SKM-1 treated with dmso at 0.1 percent for 144 hours (cell line): ENCODE measurements at regions not wholly inside any gene's neighbourhood (a gene's known extent, or its start where the extent isn't known, plus 50 kb on each side); places are given as distances from the start of the nearest gene placed in this dataset.
"Not testable (repeated sequence)": the region's sequence is repeated elsewhere in the genome, so short reads cannot be mapped to it uniquely, and the experiment has no call there.

Experiments used
- DNase-seq: peaks from one replicate; lab custom pipeline; 2025; ENCODE audit not compliant: unreplicated experiment; lab: John Stamatoyannopoulos, UW

DNA sequence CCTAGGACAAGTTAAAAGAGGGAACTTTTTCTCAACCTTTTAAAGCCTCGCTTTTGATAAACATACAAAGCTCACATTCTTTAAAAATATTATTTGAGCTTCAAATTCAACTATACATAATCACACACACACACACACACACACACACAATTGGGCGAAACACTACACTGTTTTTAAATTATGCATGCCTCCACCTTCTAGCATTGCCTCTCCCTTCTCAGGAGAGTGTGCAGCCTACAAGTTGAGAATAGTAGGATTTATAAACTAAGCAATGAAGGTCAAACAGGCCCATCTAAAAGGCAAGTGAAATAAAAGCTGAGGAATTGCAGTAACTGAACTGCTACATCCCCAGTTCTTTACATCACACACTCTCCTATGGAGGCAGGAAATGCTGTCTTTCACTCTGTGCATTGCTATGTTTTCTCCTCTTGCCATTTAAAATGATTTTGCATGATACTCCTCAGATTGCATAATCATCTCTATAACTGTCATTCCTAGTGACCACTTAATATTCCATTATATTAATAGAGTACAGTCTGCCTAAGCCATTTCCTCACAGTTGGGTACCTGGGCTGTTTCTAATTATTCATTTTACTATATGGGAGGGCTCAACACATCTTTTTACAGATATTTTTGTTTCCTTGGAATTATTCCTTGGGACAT is 92.5 kb upstream of the KCNE2 start:
- DNase-seq = no peak

DNA sequence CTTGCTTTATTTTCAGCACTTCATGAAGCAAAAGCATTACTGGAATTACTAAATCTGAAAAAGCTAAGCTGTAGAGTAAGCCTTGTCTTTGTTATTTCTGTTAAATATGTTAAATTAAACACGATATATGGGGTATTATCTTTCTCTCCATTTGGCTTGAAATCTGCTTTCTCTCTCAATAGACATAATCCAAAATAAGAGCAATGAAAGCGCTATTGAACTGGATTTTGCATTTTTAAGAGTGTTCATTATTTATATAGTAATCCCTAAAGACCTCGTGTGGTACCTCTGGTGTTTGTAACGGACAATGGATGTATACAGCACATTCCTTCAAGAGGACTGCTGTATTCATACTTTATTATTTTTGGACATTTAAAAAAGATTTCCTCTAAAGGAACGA is 91.5 kb upstream of the KCNE2 start:
- DNase-seq = no peak

DNA sequence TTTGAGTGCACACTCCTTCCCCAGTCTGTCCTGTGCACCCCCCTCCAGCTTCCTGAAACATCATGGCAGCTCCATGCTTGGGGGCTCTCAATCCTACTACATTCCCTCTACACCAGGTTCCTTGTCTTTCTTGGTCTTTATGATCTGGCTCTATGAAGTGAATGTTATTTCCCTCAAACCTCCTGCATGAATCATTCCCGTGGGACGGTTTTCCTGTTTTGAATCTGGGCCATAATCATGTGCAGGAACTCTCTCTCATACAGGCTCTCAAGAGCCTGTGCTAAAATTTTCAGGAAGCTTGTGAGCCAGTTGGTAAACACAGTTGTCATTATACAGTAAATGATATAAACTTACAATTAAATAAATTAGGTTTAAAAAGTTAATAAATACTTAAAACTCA is 89.8 kb upstream of the KCNE2 start:
- no peak for DNase-seq

GRCh38 chr21:34276711-34277425 is 86.9 kb upstream of the KCNE2 start:
- no peak for DNase-seq

GRCh38 chr21:34278451-34278850 is 85.4 kb upstream of the KCNE2 start:
- no peak for DNase-seq

DNA sequence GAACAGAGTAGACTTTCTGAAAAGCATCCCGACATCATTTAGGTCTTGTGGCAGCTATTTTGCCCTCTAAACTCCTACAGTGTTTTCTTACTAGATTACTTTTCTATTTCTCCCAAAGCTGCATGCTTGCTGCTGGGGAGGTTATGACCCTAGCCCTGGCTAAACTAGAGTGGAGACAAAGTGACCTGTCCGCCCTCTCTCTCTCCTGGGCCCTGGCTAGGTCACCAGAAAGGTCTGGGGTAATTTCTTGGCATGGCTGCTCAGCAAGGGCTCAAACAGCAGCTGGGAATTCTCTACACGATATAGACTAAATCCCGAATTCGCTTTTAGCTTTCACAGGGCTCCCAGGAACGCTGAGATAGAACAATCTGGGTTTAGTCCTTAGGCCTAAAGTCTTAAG is 84.5 kb upstream of the KCNE2 start:
- no peak for DNase-seq

DNA sequence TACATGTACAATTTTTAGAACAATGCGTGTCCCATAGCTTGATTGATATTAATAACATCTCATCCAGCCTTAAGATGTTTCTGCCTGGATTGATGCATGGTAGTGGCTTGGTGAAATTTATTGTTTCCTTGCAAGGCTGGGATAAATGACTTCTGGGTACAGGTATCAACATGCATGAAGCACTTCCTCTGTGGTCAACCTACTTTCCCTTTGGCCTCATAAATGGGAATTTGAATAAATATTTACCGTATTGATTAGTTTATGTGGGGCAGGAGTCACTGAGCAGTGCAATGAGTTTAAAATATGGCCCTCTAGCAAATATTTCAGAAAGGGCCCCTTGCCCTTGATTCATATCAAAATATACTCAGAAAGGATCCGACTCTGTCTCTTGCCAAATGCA is 83.9 kb upstream of the KCNE2 start:
- no peak for DNase-seq

DNA sequence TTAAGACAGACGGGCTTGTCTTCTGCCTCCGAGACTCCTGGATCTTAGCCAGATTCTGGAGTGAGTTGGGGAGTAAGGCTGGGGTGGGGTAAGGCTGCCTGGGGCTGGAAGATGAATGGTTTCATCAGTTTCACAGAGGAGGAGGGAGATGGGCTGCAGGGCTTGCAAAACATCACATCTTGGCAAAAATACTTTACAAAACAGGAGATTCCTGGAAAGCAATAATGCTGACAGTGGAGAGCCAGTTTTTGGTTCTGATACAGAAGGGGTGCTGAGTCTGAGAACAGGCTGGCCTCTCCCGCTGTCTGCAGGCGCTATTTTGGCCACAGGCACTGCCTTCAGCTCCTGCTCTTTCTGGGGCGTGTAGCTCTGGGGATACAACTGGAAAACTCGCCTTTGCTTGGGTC is 83.4 kb upstream of the KCNE2 start:
- DNase-seq = no peak

DNA sequence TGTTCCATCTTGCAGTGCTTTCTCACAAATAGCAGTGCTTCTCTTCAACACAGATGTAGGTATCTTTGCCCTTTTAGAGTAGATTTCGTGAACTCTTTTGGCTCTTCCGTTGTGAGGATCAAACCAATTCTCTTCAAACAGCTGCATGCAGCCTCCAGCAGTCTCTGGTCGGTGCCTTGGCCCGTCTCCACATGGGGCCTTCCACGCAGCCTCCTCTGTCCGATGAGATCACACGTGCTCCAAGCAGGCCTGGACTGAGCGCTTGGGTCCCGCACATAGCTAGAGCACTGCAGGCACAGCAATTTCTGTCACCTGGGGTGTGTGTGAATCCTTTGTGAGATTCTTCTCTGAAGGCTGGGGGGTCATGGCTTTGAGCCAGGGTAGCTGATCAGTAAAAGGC is 82.8 kb upstream of the KCNE2 start:
- DNase-seq = no peak

DNA sequence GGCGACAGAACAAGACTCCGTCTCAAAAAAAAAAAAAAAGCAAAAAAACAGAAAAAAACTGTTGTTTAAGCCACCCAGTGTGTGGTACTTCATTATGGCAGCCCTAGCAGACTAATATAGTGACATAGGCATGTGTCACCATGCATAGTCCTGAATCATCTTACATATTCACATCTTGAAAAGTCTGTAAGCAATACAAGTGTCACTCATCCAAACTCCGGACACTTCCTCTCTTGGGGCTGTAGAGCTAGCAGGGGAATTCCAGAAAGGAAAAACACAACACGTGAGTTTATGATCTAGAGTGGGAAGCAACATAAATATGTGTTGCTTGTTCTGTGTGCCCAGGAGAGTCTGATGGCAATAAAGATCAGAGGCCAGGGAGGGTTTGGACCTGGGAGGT is 81.6 kb upstream of the KCNE2 start:
- DNase-seq = no peak

DNA sequence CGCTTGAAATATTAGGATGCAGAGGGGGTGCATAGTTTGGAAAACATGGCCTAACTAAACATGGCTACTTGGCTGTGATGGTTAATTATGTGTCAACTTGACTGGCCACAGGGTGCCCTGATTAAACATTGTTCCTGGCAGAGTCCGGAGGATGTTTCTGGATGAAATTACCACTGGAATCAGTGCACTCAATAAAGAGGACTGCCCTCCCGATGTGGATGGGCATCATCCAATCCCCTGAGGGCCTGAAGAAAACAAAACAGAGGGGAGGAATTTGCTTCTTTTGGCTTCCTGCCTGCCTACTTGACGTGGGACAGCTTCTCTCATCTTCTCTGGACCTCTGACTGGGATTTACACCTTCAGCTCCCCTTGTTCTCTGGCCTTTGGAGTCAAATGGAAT is 79.1 kb upstream of the KCNE2 start:
- no peak for DNase-seq

- DNase-seq = not testable (repeated sequence)
These were observed 75.8 kb upstream of the KCNE2 start for GRCh38 chr21:34288042-34288441.

DNA sequence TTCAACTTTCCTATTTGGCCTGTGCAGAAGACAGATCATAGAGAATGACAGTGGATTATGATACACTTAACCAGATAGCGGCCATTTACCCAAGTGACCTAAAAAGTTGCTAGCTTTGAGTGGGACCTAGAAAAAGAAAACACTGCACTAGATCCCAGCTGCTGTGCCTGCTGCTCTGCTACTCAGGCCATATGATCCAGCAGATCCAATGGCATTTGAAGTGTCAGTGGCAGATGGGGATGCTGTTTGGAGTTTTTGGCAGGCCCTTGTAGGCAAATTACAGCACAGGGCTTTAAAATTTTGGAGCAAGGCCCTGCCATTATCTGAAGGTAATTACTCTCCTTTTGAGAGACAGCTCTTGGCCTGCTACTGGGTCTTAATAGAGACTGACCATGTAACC is 74.0 kb upstream of the KCNE2 start:
- DNase-seq = no peak

- no peak for DNase-seq
These were observed 66.9 kb upstream of the KCNE2 start for GRCh38 chr21:34296878-34297277.

DNA sequence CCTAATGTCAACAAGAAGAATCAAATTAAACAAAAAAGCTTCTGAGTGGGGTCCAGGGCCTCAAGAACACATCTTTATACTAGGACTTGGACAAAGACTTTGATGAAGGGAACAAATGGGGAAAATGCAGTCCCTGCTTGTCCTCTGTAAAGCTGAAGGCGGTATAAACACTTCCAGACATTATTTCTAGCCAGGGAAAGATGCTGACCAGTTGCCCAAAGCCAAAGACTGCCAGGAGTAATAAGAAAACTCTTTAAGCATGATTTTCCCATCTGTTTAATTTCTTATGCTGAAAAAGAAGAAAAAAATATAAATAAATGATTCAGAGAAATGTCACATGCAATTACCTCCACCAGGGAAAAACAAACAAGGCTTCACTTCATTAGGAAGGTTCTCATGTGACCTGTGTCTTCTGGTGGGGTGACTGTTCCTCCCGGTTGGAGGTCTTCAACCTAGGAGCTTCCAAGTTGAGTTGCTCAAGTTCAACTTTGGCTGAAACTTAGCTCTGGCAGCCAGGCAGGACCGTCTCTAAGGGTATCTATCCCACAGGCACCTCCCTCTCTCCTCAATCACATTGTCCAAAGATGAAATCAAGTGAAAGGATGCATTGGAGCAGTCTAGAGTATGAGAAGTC is 65.2 kb upstream of the KCNE2 start:
- no peak for DNase-seq

- DNase-seq = no peak
These were observed 64.7 kb upstream of the KCNE2 start for GRCh38 chr21:34299168-34299539.

GRCh38 chr21:34302521-34302920 is 61.3 kb upstream of the KCNE2 start:
- DNase-seq = no peak

DNA sequence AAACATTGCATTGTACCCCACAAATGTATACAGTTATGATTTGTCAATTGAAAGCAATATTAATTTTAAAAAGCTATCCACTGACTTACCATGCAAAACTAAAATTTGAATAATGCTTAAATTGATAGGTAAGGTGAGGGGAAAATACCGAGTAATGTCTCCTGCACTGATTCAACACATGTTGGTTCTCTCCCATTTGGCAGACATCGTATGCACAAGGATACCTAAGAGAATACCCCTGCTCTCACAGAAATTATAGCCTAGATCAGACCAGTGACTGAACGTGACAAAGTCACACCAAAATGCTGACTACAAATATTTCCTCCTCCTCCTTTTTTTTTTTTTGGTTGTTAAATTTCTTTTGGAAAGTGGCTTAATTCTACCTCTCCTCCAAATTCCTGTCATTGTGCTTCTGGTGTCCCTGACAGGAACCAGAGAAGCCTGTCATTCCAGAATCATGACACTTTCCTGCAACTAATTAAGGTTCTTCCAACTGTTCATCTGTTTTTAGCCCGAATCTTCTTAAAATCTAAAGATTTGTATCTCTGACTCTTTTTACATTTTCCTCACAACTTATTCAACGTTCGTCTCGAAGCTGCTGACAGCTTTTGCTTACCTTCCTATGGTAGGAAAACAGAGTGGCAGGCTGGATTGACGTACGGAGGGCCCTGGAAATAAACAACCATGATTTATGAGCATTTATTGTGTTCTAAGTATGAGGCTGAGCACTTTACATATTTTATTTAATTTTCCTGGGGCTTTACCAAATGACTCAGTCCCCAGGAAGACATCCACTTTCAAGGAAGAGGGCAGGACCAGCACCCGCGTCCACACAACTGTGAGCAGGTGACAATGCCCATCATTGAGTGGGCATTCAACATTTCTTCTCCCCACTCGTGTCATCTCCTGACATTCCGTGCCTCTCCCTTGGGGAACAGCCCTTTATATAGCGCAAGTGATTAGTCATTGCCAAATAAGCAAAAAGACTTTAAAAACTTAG is 57.9 kb upstream of the KCNE2 start:
- DNase-seq = no peak

- DNase-seq = no peak
These were observed 55.7 kb upstream of the KCNE2 start for GRCh38 chr21:34307991-34308532.

DNA sequence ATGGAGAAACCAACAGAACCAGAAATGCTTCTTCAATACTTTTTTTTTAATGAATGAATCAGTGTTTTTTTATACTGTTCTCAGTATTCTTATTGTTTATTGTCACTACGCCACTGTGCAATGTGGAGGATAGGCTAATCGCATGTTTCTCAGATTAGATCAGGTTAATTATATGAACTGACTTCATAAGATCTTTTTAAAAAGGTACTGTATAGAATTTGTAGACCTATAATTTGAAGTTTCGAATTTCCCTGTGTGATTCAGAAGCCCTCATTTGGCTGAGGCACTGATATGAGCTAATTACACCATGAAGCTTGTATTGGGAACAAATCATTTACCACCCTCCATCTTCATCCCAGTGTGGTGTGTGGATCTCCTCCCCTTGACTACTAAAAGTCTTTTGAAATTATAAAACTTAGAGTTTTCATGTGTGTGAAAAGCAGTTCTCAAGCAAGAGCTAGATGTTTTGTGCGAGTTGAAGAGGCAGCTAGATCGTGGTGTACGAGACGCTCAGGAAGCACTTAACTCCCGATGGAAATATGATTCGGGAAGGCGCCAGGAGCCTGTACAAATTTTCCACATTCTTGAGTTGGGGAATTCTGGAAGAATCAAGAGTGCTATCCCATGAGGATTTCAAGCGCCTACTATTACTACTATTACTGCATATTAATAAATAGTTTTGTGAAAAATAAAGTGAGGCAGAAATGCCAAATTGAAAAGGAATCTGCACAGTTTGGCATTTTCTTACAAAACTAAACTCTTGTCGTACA is 52.1 kb upstream of the KCNE2 start:
- no peak for DNase-seq
